DMS153 treated with DMSO at 0.1 percent for 48 hours (cell line): ENCODE measurements at regions not wholly inside any gene's neighbourhood (a gene's known extent, or its start where the extent isn't known, plus 50 kb on each side); places are given as distances from the start of the nearest gene placed in this dataset.
"Not testable (repeated sequence)": the region's sequence is repeated elsewhere in the genome, so short reads cannot be mapped to it uniquely, and the experiment has no call there.

ENCODE experiments used
- DNase-seq: peaks from one replicate; lab custom pipeline; 2025; ENCODE audit not compliant: unreplicated experiment; lab: John Stamatoyannopoulos, UW

GRCh38 chr13:70812481-70812880, 704.2 kb upstream of the KLHL1 start:
- DNase-seq, result no peak

DNA sequence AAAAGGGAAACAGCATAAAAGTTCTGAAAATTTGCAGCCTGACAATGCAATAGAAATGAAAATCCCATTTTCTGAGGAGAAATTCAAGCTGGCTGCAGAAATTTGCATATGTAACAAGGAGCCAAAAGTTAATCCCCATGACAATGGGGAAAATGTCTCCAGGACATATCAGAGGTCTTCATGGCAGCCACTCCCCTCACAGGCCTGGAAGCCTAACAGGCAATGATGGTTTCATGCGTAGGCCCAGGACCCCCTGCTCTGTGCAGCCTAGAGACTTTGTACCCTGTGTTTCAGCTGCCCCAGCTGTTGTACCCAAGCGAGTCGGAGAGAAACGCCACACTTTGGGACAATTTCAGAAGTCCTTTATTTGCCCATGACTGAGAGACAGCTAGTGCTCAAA, 701.3 kb upstream of the KLHL1 start:
- no peak for DNase-seq

GRCh38 chr13:70798385-70798784, 690.1 kb upstream of the KLHL1 start:
- DNase-seq, result no peak

DNA sequence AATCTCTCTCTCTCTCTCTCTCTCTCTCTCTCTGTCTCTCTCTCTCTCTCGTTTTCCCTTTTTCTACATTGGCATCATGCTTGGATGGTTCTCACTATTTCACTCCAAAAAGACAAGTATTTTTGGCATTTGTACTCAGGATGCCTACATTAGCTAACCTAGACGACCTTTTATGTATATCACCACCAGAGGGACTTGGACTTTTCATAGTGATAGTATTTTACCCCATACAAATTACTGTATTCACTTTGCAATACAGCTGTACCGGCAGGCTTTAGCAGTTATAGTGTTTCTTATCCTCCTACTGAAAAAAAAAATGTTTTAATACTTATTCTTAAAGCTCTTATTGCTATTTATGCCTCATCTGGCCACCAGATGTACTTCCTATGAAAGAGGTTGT, 687.2 kb upstream of the KLHL1 start:
- no peak for DNase-seq

DNA sequence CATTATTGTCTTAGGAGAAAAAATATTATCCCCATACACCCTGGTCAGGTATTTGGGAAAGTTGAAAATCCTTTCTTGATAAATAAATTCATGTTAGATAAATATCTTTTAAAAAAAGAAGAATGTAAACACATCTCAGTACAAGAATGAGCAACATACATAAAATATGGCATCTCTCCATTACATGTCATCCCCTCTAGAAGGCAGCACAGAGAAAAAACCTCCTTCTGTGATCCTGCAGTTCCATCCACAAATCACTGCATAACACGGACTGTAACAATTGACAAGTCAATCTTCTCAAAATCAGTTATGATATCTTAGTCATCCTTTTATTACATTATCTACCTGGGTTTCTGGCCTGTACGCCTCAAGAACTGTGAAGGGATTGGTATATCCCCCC, 683.9 kb upstream of the KLHL1 start:
- no peak for DNase-seq

GRCh38 chr13:70789751-70790150, 681.5 kb upstream of the KLHL1 start:
- no peak for DNase-seq

- DNase-seq, result no peak
Observed at GRCh38 chr13:70788074-70788473, 679.8 kb upstream of the KLHL1 start.

DNA sequence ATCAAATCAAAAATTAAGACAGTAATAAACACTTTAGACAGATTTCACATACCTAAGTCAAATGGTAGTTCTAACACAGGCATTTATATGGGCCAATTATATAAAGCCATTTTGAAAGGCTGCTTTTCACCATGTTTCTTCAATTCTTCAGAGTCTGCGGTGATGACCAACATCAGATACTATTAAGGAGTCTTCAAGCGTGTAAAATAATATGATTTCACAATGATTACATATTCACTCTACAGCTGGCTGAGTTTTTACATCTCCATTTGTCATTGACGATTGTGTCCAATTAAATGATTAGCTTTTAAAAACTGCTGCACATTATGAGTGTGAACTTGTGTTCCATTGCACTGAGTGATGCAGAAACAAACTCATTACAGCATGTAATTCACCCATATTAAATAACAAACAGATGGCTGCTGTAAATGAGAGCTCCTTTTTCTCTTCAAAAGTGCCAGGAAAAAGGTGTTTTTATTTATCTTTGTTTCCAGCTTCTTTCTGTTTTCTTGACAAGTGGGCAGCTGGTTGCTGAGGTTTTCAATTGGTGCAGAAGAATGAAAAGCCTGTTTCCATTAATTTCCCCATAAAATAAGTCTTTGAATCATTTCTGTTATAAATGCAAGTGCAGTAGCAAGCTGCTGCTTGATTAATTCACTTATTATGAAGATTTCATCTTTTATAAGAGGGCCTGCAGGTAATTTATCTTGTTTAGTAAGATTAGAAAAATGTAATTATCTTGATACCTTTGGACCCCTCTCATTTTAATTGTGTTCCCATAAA, 676.1 kb upstream of the KLHL1 start:
- no peak for DNase-seq

DNA sequence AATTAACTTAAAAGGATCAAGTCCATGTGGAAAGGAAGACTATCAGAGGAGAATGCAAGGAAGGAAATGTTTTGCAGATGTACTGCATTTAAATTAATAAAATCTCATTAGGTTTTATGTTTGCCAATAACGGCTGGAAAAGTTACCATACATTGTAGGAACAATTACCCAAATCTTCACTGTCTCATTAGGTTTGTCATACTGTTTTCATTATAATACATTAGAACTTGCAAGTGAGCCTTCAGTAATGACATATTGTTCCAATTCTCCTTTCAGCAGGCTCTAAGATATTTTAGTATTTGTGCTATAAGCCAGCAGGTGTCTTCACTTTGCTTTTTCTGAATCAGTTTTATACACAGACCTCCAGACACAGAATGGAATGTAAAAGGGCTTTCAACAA, 661.6 kb upstream of the KLHL1 start:
- no peak for DNase-seq

GRCh38 chr13:70758932-70759331, 650.7 kb upstream of the KLHL1 start:
- no peak for DNase-seq

DNA sequence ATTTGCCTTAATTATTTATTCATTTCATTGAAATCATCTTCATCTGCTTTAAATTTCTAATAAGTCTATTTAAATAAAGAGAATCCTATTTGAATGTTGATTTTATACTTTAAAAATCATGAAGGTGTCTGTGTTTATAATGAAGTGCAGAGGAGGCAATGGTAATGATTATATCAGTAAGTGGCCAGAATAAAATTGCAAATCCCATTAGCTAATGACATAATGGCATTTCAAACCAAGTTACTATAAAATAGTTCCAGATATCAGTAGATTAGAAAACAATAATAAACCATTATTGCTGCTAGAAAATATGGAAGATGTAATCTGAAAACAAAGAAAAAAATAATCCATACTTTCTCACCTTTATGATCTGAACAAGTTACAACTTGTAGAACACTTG, 647.8 kb upstream of the KLHL1 start:
- DNase-seq, result no peak

DNA sequence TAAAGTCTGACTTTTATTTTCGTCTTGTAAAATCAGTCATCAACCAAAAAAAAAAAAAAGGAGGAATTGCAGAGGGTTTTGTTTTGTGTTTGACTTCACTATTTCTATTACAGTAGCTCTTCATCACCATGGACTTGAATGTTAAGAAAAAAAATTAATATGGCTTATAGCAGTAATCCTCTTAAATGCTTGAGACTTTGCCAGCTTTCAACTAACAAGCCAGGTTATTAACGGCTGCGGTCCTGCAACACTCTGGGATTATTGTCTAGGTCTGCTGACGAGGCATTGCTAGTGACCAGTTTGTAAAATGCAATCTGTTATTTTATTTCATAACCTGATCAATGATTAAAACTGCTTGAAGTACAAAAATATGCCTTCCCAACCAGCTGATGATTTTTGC, 647.2 kb upstream of the KLHL1 start:
- no peak for DNase-seq

DNA sequence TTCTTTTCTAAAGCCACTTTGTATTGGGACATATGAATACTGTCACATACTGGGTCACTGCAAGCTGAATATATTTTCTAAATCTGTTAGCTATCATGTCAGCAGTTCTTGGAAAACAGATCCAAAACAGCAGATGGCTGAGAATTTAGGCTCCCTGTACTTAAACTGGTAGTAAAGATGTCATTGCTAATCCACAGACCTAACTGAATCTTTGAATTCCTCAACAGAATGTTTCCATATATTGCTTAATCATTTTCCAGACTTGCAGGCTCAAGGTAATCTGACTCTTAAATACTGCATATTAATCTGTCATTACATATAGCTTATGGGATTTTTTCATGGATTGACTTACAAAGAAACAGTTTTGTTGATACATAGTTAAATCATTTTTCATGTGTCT, 639.0 kb upstream of the KLHL1 start:
- no peak for DNase-seq

DNA sequence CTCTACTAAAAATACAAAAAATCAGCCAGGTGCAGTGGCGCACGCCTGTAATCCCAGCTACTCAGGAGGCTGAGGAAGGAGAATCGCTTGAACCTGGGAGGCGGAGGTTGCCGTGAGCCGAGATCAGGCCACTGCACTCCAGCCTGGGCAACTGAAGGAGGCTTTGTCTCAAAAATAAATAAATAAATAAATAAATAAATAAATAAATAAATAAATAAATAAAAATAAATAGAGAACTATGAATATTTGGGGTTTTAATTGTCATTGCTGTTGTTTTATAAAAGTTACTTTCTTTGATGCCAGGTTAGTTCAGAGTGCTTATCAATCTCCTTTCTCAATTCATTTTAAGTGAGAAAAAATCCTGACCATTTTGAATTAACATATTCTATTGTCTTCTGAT, 638.2 kb upstream of the KLHL1 start:
- not testable (repeated sequence) for DNase-seq

- DNase-seq, result no peak
Observed at GRCh38 chr13:70736622-70737317, 628.5 kb upstream of the KLHL1 start.

DNA sequence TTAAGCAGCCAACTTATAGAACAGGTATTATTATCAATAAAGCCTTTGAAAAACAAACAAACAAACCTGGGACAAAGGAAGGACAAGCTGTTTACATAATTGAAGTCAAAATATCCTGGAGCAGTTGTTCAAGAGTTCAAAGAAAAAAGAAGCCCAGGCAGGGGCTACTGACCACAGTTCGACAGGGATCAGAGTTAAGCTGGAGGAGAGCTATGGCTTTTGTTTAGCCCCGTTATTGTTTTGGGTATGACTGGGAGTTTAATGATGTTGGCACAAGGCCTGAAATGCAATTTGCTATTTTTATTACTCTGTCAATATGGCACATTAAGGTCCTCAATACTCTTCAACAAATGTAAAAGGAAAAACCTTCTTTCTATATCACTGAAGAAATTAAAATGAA, 624.4 kb upstream of the KLHL1 start:
- DNase-seq, result peak; percentile 86

DNA sequence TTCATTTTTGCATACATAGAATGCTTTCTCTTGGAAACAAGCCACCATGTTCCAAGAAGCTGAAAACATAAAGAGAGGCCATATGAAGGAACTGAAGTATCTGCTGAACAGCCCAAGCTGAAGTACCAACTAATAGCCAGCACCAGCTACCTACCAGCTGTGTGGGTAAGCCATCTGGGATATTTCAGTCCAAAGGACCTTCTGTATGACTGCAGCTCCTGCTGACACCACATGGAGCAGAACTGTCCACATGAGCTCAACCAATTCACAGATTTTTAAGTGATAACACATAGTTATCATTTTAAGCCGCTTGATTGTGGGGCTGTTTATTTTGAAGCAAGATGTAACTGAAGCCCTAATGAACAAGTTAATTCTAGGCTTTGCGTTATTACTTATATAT, 621.1 kb upstream of the KLHL1 start:
- no peak for DNase-seq

DNA sequence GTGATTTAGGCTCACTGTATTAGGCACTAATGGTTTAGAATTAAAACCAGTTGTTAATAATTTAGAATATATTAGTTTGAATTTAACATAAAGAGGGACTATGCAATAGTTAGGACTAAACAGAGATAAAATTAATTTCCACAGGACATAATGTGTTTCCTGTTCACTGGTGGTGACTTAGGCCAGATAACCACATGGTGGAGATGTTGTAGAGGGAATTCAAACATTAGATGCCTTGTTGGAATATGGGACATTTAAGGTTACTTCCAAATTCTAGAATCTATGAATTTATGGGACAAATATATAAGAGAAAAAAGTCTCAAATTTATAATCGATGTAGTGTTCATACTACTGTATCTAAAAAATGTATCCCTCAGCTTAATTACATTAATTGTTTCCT, 615.5 kb upstream of the KLHL1 start:
- DNase-seq, result peak; percentile 21

DNA sequence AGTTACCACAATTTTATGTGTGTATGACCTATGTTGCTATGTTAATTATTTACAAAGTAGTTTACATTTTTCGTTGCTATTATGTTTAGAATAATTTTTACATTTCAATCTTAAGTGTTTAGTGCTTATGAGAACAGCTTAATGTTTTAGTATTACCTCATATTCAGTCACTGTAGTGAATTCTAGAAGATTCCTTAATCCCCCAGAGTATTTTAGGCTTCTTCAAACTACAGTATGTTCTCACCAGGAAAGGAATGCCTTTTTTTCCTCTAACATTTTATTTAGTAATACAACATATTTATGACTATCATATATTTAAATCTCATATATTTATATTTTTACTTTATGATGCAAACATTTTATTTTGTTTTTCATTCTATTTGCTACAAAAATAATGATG, 612.1 kb upstream of the KLHL1 start:
- DNase-seq, result no peak

DNA sequence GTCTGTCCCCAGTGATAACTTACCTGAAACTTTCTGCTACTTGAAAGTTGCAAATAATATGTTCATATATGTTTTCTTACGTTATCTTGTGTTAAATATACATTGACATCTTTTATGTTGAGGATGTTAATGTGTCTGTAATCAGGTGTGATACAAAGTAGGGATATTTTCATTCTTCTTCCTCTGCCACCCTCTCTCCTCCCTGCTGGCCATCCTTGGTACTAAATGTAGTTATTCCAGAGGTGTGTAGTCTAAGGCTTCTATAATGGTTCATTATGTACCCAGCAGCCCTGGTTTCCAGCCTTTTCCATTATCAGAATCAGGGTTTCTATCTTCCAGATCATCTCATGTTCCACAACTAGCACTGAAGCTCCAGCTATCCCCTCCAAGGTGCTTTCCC, 606.7 kb upstream of the KLHL1 start:
- DNase-seq, result no peak

DNA sequence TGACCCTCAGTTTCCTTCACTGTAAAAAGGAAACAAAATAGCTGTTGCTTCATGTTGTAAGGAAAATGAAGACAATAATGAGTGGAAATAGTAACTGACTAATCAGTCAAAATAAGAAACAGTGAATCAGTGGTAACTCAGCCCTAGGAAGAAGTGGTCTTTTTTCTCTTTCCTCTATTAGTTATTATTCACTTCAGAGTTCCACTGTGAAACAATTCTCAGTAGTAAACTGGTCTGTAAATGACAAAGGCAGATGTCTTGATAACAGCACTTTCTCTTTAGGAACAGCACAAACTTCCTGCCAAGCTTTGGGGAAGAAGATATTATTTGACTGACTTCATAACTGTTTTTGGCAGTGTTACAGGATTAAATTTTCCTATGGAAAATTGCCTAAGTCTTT, 600.5 kb upstream of the KLHL1 start:
- no peak for DNase-seq

- no peak for DNase-seq
Observed at GRCh38 chr13:70703755-70704154, 595.5 kb upstream of the KLHL1 start.
